ENCODE measurements at regions not wholly inside any gene's neighbourhood (a gene's known extent, or its start where the extent isn't known, plus 50 kb on each side); places are given as distances from the start of the nearest gene placed in this dataset.
"Not testable (repeated sequence)": the region's sequence is repeated elsewhere in the genome, so short reads cannot be mapped to it uniquely, and the experiment has no call there.

GRCh38 chr5:13580058-13580457 is 364.4 kb downstream of the DNAH5 start:
- Histone ChIP-seq H3K79me2 (ENCODE audit: insufficient read depth, low read length) (no peaks in the 10 kb centered on the region), H3K14ac (ENCODE audit: insufficient read depth, low read length) (no peak overlapping the region), H3K27me3 (ENCODE audit: insufficient read depth, low read length) (no peaks in the 10 kb centered on the region), H2BK5ac (ENCODE audit: insufficient read length, low read length) (no peak overlapping the region), H3K23ac (ENCODE audit: insufficient read length, low read depth, low read length) (no peak overlapping the region), H3K23me2 (ENCODE audit: insufficient read length, low read depth, low read length, poor library complexity, severe bottlenecking) (no peaks in the 10 kb centered on the region), H3K56ac (ENCODE audit: insufficient read length, low read depth, low read length) (no peak overlapping the region), H4K5ac (ENCODE audit: insufficient read length, low read depth, low read length) (no peak overlapping the region), H2BK12ac (ENCODE audit: insufficient read length, low read depth, low read length) (no peak overlapping the region), H2AK5ac (ENCODE audit: insufficient read length, low read length) (no peak overlapping the region), H2BK15ac (ENCODE audit: low read depth, low read length) (no peak overlapping the region), H3K4me2 (ENCODE audit: insufficient read depth, insufficient read length, low read length) (no peak overlapping the region), H3K9me3 (ENCODE audit: control insufficient read depth, low read depth, low read length) (no peaks in the 10 kb centered on the region), H4K20me1 (ENCODE audit: control insufficient read depth, insufficient read depth, insufficient read length) (no peaks in the 10 kb centered on the region), H3T11ph (ENCODE audit: low read length) (no peak overlapping the region), H3K4ac (ENCODE audit: low read depth, low read length) (no peak overlapping the region), H4K91ac (ENCODE audit: insufficient read length, low read depth, low read length) (no peak overlapping the region), H2AFZ (ENCODE audit: low read length) (no peak overlapping the region), H4K8ac (replicated peaks; ENCODE audit: insufficient read length, low read depth, low read length) (no peak overlapping the region), H2BK120ac (ENCODE audit: low read depth, low read length, poor library complexity, severe bottlenecking) (no peak overlapping the region), H3K4me1 (ENCODE audit: insufficient read depth, low read length) (no peaks in the 10 kb centered on the region), H2BK20ac (ENCODE audit: low read depth, low read length, poor library complexity, severe bottlenecking) (no peak overlapping the region), H3K18ac (ENCODE audit: insufficient read length, low read depth, low read length) (no peak overlapping the region), H3K9ac (ENCODE audit: extremely low read depth, insufficient read length, low read length) (no peak overlapping the region), H3K27ac (ENCODE audit: insufficient read length, low read depth, low read length) (no peak overlapping the region), H3K79me1 (ENCODE audit: insufficient read depth, low read depth, low read length, poor library complexity, severe bottlenecking) (no peaks in the 10 kb centered on the region)
- TF ChIP-seq CTCF (conservative IDR thresholded peaks at IDR 0.05): no peak
- Mint-ChIP-seq H3K9me3 (peaks cover 3% of the 10 kb centered on the region in 2 experiments; a peak in 3 of 5 replicates), H3K27ac (no peak overlapping the region), H3K4me1 (no peaks in the 10 kb centered on the region), H3K36me3 (ENCODE audit: insufficient read depth in 1 of 3, low read depth in 3 of 3) (peaks cover 0 to 5% (median 0%) of the 10 kb centered on the region in 3 experiments; a peak in 2 of 7 replicates), H3K4me3 (no peak overlapping the region), H3K27me3 (ENCODE audit: low read depth) (no peaks in the 10 kb centered on the region)
- WGBS (ENCODE audit: extremely low coverage, insufficient read length, low lambda C conversion rate): no CpG with 5 or more reads among the region's 5 CpGs
- DNase-seq: no peak

- H4K91ac ChIP-seq (ENCODE audit: insufficient read length, low read depth, low read length); H3K56ac ChIP-seq (ENCODE audit: insufficient read length, low read depth, low read length); H3K27me3 ChIP-seq (ENCODE audit: insufficient read depth, low read length); H3K23me2 ChIP-seq (ENCODE audit: insufficient read length, low read depth, low read length, poor library complexity, severe bottlenecking); H2AK5ac ChIP-seq (ENCODE audit: insufficient read length, low read length); H2BK12ac ChIP-seq (ENCODE audit: insufficient read length, low read depth, low read length); H3K9ac ChIP-seq (ENCODE audit: extremely low read depth, insufficient read length, low read length); H2BK120ac ChIP-seq (ENCODE audit: low read depth, low read length, poor library complexity, severe bottlenecking); H4K5ac ChIP-seq (ENCODE audit: insufficient read length, low read depth, low read length); H4K20me1 ChIP-seq (ENCODE audit: control insufficient read depth, insufficient read depth, insufficient read length); H3K4me1 ChIP-seq (ENCODE audit: insufficient read depth, low read length); H3K9me3 Mint-ChIP-seq; H3K27ac ChIP-seq (ENCODE audit: insufficient read length, low read depth, low read length); H3K9me3 ChIP-seq (ENCODE audit: control insufficient read depth, low read depth, low read length); H3K79me1 ChIP-seq (ENCODE audit: insufficient read depth, low read depth, low read length, poor library complexity, severe bottlenecking); H3T11ph ChIP-seq (ENCODE audit: low read length); H3K27me3 Mint-ChIP-seq (ENCODE audit: low read depth); H3K4me3 Mint-ChIP-seq; H2BK5ac ChIP-seq (ENCODE audit: insufficient read length, low read length); H3K14ac ChIP-seq (ENCODE audit: insufficient read depth, low read length); H3K18ac ChIP-seq (ENCODE audit: insufficient read length, low read depth, low read length); H3K36me3 Mint-ChIP-seq (ENCODE audit: insufficient read depth in 1 of 3, low read depth in 3 of 3); H3K4me1 Mint-ChIP-seq; H3K4me2 ChIP-seq (ENCODE audit: insufficient read depth, insufficient read length, low read length); H3K79me2 ChIP-seq (ENCODE audit: insufficient read depth, low read length); DNase-seq; H4K8ac ChIP-seq (replicated peaks; ENCODE audit: insufficient read length, low read depth, low read length); H3K4ac ChIP-seq (ENCODE audit: low read depth, low read length); H2BK15ac ChIP-seq (ENCODE audit: low read depth, low read length); H2BK20ac ChIP-seq (ENCODE audit: low read depth, low read length, poor library complexity, severe bottlenecking); H3K23ac ChIP-seq (ENCODE audit: insufficient read length, low read depth, low read length); H2AFZ ChIP-seq (ENCODE audit: low read length): not testable (repeated sequence)
- peak overlapping the region in 1 of 3 experiments; percentile 70; a peak in 1 of 7 replicates for H3K27ac Mint-ChIP-seq
- no CpG with 5 or more reads among the region's 9 CpGs for WGBS (ENCODE audit: extremely low coverage, insufficient read length, low lambda C conversion rate)
Observed at GRCh38 chr5:13579091-13579490, 365.4 kb downstream of the DNAH5 start.
